HG03565 (cell line): ENCODE measurements at regions not wholly inside any gene's neighbourhood (a gene's known extent, or its start where the extent isn't known, plus 50 kb on each side); places are given as distances from the start of the nearest gene placed in this dataset.

Experiments
- ATAC-seq: cut with Tn5 transposase; IDR thresholded peaks from one replicate; pipeline ENCODE4 v1.9.1; 2021; ENCODE audit warnings: mild to moderate bottlenecking, moderate library complexity; ENCODE audit not compliant: unreplicated experiment

GRCh38 chr4:156018383-156018782 is 64.7 kb upstream of the CTSO start:
- no peak for ATAC-seq

DNA sequence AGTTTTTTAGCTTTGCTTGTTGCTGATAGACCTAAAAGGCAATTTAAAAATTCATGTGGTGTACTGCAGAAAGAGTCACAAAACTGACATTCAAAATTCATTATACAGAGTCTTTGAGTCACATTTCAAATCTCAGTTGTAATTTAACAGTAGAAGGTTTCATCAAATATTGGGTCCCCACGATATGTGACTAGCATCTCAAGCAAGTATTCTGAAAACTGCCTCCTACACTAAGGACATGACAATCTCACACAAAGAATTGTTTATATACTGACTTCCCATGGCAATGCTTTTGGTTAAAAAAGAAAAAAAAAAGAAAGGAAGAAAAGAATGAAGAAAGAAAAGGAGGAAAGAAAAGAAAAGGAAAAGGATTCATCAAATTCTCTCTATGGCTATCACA is 62.1 kb upstream of the CTSO start:
- no peak for ATAC-seq

DNA sequence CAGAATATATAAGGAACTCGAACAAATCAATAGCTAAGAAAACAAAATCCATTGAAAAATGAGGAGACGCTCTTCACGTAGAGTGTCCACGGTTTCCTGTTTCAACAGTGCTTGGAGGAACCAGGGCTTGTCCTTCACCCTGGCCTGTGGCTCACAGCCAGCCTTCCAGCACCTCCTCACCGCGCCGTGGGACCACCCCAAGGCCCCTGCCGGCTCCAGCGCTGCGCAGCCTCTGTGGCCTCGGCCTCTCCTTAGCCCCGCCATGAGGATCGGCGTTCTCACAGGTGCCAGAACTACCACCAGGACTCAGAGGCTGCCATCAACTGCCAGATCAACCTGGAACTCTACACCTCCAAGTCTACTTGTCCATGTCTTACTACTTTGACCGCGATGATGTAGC is 52.5 kb upstream of the CTSO start:
- ATAC-seq, result no peak
